ENCODE measurements at regions not wholly inside any gene's neighbourhood (a gene's known extent, or its start where the extent isn't known, plus 50 kb on each side); places are given as distances from the start of the nearest gene placed in this dataset.
A peak's percentile ranks its signal among the peaks of the same experiment; 100 is the strongest.

DNA sequence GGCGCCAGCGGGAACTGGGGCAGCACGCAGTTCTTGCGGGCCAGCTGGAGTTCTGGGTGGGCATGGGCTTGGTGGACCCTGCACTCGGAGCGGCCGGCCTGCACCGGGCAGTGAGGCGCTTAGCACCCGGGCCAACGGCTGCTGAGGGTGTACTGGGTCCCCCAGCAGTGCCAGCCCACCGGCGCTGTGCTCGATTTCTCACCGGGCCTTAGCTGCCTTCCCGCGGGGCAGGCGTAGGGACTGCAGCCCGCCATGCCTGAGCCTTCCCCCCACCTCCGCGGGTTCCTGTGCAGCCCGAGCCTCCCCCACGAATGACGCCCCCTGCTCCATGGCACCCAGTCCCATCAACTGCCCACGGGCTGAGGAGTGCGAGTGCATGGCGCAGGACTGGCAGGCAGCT is 168.8 kb downstream of the CD24 start:
- Histone ChIP-seq H3K4me1 (ENCODE audit: control insufficient read depth in 4 of 4, insufficient read depth in 4 of 4, low read length in 3 of 4) (no peaks in the 10 kb centered on the region), H3K27ac (ENCODE audit: low read depth in 1 of 2, low read length in 2 of 2) (no peak overlapping the region), H3K27me3 (ENCODE audit: control insufficient read depth in 4 of 4, insufficient read depth in 4 of 4, low read length in 3 of 4) (no peaks in the 10 kb centered on the region), H3K36me3 (ENCODE audit: control insufficient read depth in 4 of 4, insufficient read depth in 3 of 4, low read depth in 1 of 4, low read length in 3 of 4) (no peaks in the 10 kb centered on the region), H3K4me3 (ENCODE audit: low read depth in 1 of 3, low read length in 3 of 3) (no peak overlapping the region), H3K9me3 (ENCODE audit: control insufficient read depth in 4 of 4, low read length in 3 of 4) (peaks cover 3 to 13% (median 7%) of the 10 kb centered on the region in 4 donors), H3K9ac (ENCODE audit: low read depth in 1 of 2, low read length in 2 of 2) (no peak overlapping the region)
- TF ChIP-seq, protein P1, sequence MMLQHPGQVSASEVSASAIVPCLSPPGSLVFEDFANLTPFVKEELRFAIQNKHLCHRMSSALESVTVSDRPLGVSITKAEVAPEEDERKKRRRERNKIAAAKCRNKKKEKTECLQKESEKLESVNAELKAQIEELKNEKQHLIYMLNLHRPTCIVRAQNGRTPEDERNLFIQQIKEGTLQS (IDR thresholded peaks at IDR 0.05), result no peak
- no peak for TF ChIP-seq HNF4A (conservative IDR thresholded peaks at IDR 0.05)
- DNase-seq (ENCODE audit: low spot score), result no peak
- 95% methylated on average over 27 of the region's 27 CpGs for WGBS

DNA sequence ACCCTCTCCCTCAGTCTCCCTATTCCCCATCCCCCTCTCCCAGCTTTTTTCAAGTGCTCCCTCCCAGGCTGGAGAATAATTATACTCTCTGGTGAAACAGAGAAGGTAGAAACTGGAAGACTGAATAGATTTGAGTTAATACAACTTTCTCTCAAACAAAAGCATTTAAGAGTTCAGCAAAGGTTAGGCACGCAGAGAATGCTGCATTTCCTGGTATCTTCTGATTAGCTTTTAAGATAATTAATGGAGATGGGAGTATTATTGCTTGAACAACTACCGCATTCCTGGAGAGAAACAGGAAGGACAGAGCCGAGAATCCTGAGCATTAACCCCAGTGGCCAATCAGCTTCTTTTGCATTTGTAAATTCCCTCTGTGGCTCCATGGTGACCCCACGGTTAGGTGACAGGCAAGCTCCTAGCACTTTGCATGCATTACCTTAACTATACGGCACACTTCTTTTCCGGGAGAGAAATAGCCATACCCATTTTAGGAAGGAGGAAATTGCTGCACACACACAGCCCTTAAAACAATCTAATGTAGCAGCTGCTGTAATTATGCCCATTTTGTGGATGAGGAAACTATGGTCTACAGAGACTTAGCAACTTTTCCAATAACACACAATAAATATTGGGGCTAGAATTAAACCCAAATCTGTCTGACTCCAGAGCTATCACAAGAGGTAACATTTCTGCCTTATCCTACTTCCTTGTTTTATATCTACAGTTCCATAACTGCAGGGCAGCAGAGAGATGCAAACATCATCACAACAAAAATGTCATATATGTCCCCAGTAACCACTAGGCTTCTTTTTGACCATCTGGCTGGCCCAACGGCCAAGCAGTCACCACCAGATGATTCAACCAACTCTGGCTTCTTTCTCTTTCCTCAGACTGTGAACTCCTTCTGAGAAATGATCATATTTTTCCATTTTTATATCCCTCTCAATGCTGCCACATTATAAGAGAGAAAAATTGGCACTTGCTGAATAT is 169.9 kb downstream of the CD24 start:
- Histone ChIP-seq H3K36me3 (ENCODE audit: control insufficient read depth in 4 of 4, insufficient read depth in 3 of 4, low read depth in 1 of 4, low read length in 3 of 4) (no peaks in the 10 kb centered on the region), H3K27ac (ENCODE audit: low read depth in 1 of 2, low read length in 2 of 2) (no peak overlapping the region), H3K4me1 (ENCODE audit: control insufficient read depth in 4 of 4, insufficient read depth in 4 of 4, low read length in 3 of 4) (peaks cover 0 to 8% (median 6%) of the 10 kb centered on the region in 4 donors), H3K27me3 (ENCODE audit: control insufficient read depth in 4 of 4, insufficient read depth in 4 of 4, low read length in 3 of 4) (no peaks in the 10 kb centered on the region), H3K4me3 (ENCODE audit: low read depth in 1 of 3, low read length in 3 of 3) (no peak overlapping the region), H3K9ac (ENCODE audit: low read depth in 1 of 2, low read length in 2 of 2) (no peak overlapping the region), H3K9me3 (ENCODE audit: control insufficient read depth in 4 of 4, low read length in 3 of 4) (peaks cover 3 to 12% (median 7%) of the 10 kb centered on the region in 4 donors)
- 60% methylated on average over 7 of the region's 7 CpGs for WGBS
- no peak for TF ChIP-seq TAF1 (conservative IDR thresholded peaks at IDR 0.05)
- no peak for TF ChIP-seq GABPA (IDR thresholded peaks at IDR 0.05 in 1 of 2, conservative IDR thresholded peaks at IDR 0.05 in 1 of 2)
- TF ChIP-seq, protein P2, sequence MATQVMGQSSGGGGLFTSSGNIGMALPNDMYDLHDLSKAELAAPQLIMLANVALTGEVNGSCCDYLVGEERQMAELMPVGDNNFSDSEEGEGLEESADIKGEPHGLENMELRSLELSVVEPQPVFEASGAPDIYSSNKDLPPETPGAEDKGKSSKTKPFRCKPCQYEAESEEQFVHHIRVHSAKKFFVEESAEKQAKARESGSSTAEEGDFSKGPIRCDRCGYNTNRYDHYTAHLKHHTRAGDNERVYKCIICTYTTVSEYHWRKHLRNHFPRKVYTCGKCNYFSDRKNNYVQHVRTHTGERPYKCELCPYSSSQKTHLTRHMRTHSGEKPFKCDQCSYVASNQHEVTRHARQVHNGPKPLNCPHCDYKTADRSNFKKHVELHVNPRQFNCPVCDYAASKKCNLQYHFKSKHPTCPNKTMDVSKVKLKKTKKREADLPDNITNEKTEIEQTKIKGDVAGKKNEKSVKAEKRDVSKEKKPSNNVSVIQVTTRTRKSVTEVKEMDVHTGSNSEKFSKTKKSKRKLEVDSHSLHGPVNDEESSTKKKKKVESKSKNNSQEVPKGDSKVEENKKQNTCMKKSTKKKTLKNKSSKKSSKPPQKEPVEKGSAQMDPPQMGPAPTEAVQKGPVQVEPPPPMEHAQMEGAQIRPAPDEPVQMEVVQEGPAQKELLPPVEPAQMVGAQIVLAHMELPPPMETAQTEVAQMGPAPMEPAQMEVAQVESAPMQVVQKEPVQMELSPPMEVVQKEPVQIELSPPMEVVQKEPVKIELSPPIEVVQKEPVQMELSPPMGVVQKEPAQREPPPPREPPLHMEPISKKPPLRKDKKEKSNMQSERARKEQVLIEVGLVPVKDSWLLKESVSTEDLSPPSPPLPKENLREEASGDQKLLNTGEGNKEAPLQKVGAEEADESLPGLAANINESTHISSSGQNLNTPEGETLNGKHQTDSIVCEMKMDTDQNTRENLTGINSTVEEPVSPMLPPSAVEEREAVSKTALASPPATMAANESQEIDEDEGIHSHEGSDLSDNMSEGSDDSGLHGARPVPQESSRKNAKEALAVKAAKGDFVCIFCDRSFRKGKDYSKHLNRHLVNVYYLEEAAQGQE (IDR thresholded peaks at IDR 0.05), result no peak
- TF ChIP-seq YY1 (IDR thresholded peaks at IDR 0.05), result no peak
- peak in 1 of 2 donors; percentile 5 for TF ChIP-seq RAD21 (IDR thresholded peaks at IDR 0.05)
- no peak for TF ChIP-seq HNF4A (conservative IDR thresholded peaks at IDR 0.05)
- peak; percentile 39 for TF ChIP-seq NR2F2 (IDR thresholded peaks at IDR 0.05)
- TF ChIP-seq, protein P3, sequence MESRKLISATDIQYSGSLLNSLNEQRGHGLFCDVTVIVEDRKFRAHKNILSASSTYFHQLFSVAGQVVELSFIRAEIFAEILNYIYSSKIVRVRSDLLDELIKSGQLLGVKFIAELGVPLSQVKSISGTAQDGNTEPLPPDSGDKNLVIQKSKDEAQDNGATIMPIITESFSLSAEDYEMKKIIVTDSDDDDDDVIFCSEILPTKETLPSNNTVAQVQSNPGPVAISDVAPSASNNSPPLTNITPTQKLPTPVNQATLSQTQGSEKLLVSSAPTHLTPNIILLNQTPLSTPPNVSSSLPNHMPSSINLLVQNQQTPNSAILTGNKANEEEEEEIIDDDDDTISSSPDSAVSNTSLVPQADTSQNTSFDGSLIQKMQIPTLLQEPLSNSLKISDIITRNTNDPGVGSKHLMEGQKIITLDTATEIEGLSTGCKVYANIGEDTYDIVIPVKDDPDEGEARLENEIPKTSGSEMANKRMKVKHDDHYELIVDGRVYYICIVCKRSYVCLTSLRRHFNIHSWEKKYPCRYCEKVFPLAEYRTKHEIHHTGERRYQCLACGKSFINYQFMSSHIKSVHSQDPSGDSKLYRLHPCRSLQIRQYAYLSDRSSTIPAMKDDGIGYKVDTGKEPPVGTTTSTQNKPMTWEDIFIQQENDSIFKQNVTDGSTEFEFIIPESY (IDR thresholded peaks at IDR 0.05), result no peak
- DNase-seq (ENCODE audit: low spot score), result no peak

DNA sequence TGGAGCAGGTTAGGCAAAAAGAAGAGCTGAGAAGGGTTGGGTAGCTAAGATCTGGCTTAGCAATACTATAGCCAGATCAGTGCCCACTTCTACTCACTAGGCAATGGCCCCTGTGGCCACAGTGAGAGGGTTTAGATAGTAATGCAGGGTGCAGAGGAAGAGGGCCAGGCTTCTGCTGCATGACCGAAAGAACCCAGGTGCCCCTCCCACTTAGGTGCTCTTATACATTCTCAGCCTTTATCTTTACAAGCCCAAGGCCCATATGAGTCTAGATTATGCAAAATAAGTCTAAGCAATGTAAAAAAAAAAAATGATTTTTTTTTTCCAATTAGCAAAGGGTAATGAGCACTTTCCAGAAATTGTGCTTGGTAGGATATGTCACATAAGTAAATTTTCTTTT is 171.3 kb downstream of the CD24 start:
- Histone ChIP-seq H3K27ac (ENCODE audit: low read depth in 1 of 2, low read length in 2 of 2) (no peak overlapping the region), H3K4me1 (ENCODE audit: control insufficient read depth in 4 of 4, insufficient read depth in 4 of 4, low read length in 3 of 4) (peaks cover 3 to 18% (median 12%) of the 10 kb centered on the region in 4 donors), H3K27me3 (ENCODE audit: control insufficient read depth in 4 of 4, insufficient read depth in 4 of 4, low read length in 3 of 4) (no peaks in the 10 kb centered on the region), H3K9ac (ENCODE audit: low read depth in 1 of 2, low read length in 2 of 2) (no peak overlapping the region), H3K9me3 (ENCODE audit: control insufficient read depth in 4 of 4, low read length in 3 of 4) (peaks cover under 1 to 3% (median 3%) of the 10 kb centered on the region in 4 donors), H3K36me3 (ENCODE audit: control insufficient read depth in 4 of 4, insufficient read depth in 3 of 4, low read depth in 1 of 4, low read length in 3 of 4) (no peaks in the 10 kb centered on the region), H3K4me3 (ENCODE audit: low read depth in 1 of 3, low read length in 3 of 3) (no peak overlapping the region)
- DNase-seq (ENCODE audit: low spot score), result no peak
- WGBS, result 84% methylated on average over 1 of the region's 1 CpG
- TF ChIP-seq TAF1 (conservative IDR thresholded peaks at IDR 0.05) (no peak), RAD21 (IDR thresholded peaks at IDR 0.05) (no peak), HNF4A (conservative IDR thresholded peaks at IDR 0.05) (no peak), EGR1 (IDR thresholded peaks at IDR 0.05; ENCODE audit: low read depth in 2 of 2) (no peak), FOXA1 (IDR thresholded peaks at IDR 0.05) (no peak), HNF4G (IDR thresholded peaks at IDR 0.05) (no peak), SP1 (IDR thresholded peaks at IDR 0.05) (no peak), NR2F2 (IDR thresholded peaks at IDR 0.05) (no peak), RXRA (IDR thresholded peaks at IDR 0.05) (no peak), FOXA2 (IDR thresholded peaks at IDR 0.05) (no peak), YY1 (IDR thresholded peaks at IDR 0.05) (no peak), JUND (IDR thresholded peaks at IDR 0.05) (no peak), GABPA (IDR thresholded peaks at IDR 0.05 in 1 of 2, conservative IDR thresholded peaks at IDR 0.05 in 1 of 2) (no peak)
- TF ChIP-seq, protein P3 (IDR thresholded peaks at IDR 0.05), result no peak
- TF ChIP-seq, protein P1 (IDR thresholded peaks at IDR 0.05), result no peak
- TF ChIP-seq, protein P4, sequence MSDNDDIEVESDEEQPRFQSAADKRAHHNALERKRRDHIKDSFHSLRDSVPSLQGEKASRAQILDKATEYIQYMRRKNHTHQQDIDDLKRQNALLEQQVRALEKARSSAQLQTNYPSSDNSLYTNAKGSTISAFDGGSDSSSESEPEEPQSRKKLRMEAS (IDR thresholded peaks at IDR 0.05), result no peak
